T-cell (primary cell): ENCODE measurements at regions not wholly inside any gene's neighbourhood (a gene's known extent, or its start where the extent isn't known, plus 50 kb on each side); places are given as distances from the start of the nearest gene placed in this dataset.

Experiments used
- ATAC-seq, 4 experiments: fragments of 200-7000 bp in 3 of 4; fragments of 150-1000 bp in 1 of 4; cut with Tn5 transposase; replicated peaks in 1 of 4; 1 replicate in 3 of 4; 2 replicates in 1 of 4; pipeline ENCODE4 v1.10.0; 2021; ENCODE audit warnings: moderate library complexity in 3 of 4, mild to moderate bottlenecking in 2 of 4, moderate number of reproducible peaks in 1 of 4
- CTCF ChIA-PET, 2 donors: fragments of 300-600 bp; sonication (Branson Sonifier 250); formaldehyde crosslinking; loops; one replicate each; lab custom pipeline; 2022; ENCODE audit warnings: antibody characterized with exemption in 2 of 2; lab: Charles Lee
- POLR2A ChIA-PET, 2 donors: fragments of 300-600 bp; sonication (Branson Sonifier 250); formaldehyde crosslinking; loops; one replicate each; lab custom pipeline; 2022; ENCODE audit warnings: antibody characterized with exemption in 2 of 2; lab: Charles Lee
- DNase-seq, 35 experiments: peaks; one replicate each; pipeline versions ENCODE4 v3.0.0 to v3.0.0-alpha.2; 2013 to 2023
- H3K27ac ChIP-seq: one replicate; pipeline ENCODE4 v1.5.1; 2013; ENCODE audit warnings: low read length
- H3K27me3 ChIP-seq, 2 experiments: replicated peaks in 1 of 2; 1 replicate in 1 of 2; 2 replicates in 1 of 2; pipeline versions ENCODE4 v1.6.1 to v1.7.0; 2013; ENCODE audit warnings: low read length in 1 of 2, mixed read lengths in 1 of 2; ENCODE audit not compliant: control insufficient read depth in 2 of 2, insufficient read depth in 2 of 2; ENCODE audit errors: extremely low read depth in 1 of 2
- H3K36me3 ChIP-seq, 2 donors: 1 replicate in 1 of 2; 2 replicates in 1 of 2; pipeline versions ENCODE4 v1.6.1 to v1.7.0; 2013; ENCODE audit warnings: low read length in 1 of 2; ENCODE audit not compliant: control insufficient read depth in 2 of 2, insufficient read depth in 1 of 2; ENCODE audit errors: extremely low read depth in 1 of 2
- H3K4me1 ChIP-seq, 2 experiments: 1 replicate in 1 of 2; 2 replicates in 1 of 2; pipeline versions ENCODE4 v1.6.1 to v1.7.0; 2013; ENCODE audit warnings: low read length in 2 of 2, mixed read lengths in 1 of 2; ENCODE audit not compliant: insufficient read depth in 2 of 2, control insufficient read depth in 1 of 2; ENCODE audit errors: extremely low read depth in 1 of 2
- H3K4me3 ChIP-seq, 2 donors: 1 replicate in 1 of 2; 2 replicates in 1 of 2; pipeline versions ENCODE4 v1.5.1 to v1.7.0; 2013; ENCODE audit warnings: mild to moderate bottlenecking in 2 of 2, low read length in 1 of 2, moderate library complexity in 1 of 2; ENCODE audit not compliant: control insufficient read depth in 1 of 2; ENCODE audit errors: extremely low read depth in 1 of 2
- H3K9me3 ChIP-seq: 2 replicates; pipeline ENCODE4 v1.7.0; 2013
- H3K27ac Mint-ChIP-seq, 2 donors: one replicate each; pipeline ENCODE4 v1.8.0; 2020 to 2021; ENCODE audit warnings: mild to moderate bottlenecking in 2 of 2, mixed read lengths in 2 of 2
- H3K27me3 Mint-ChIP-seq, 2 donors: one replicate each; pipeline ENCODE4 v1.8.0; 2021 to 2022; ENCODE audit warnings: mixed read lengths in 2 of 2
- H3K36me3 Mint-ChIP-seq: one replicate; pipeline ENCODE4 v1.8.0; 2021; ENCODE audit warnings: mixed read lengths
- H3K4me1 Mint-ChIP-seq, 3 donors: one replicate each; pipeline ENCODE4 v1.8.0; 2020 to 2022; ENCODE audit warnings: mixed read lengths in 3 of 3, mild to moderate bottlenecking in 1 of 3
- H3K4me3 Mint-ChIP-seq, 3 donors: one replicate each; pipeline ENCODE4 v1.8.0; 2020 to 2022; ENCODE audit warnings: mild to moderate bottlenecking in 3 of 3, mixed read lengths in 3 of 3, moderate library complexity in 3 of 3
- H3K9me3 Mint-ChIP-seq, 3 donors: one replicate each; pipeline ENCODE4 v1.8.0; 2020 to 2022; ENCODE audit warnings: mixed read lengths in 3 of 3
- WGBS: methylation state at CpG from one replicate; pipeline ENCODE4 v1.1.5; 2013; ENCODE audit warnings: missing lambda C conversion rate; ENCODE audit not compliant: insufficient coverage; 5-methylcytosine and 5-hydroxymethylcytosine counted together

GRCh38 chr2:221309892-221310583 lies 262.1 kb downstream of the EPHA4 start:
- H3K27me3 Mint-ChIP-seq = no peaks in the 10 kb centered on the region
- Histone ChIP-seq H3K36me3 (no peaks in the 10 kb centered on the region), H3K4me3 (no peak overlapping the region), H3K9me3 (no peaks in the 10 kb centered on the region), H3K27me3 (no peaks in the 10 kb centered on the region), H3K27ac (no peak overlapping the region), H3K4me1 (peaks cover 0 to 9% of the 10 kb centered on the region in 2 experiments)
- no peaks in the 10 kb centered on the region for H3K9me3 Mint-ChIP-seq
- no peak overlapping the region for H3K27ac Mint-ChIP-seq
- 82% methylated on average over 3 of the region's 10 CpGs for WGBS
- POLR2A ChIA-PET = no interaction called here
- ATAC-seq (no peak), DNase-seq (no peak)
- H3K4me1 Mint-ChIP-seq = peaks cover 7 to 9% (median 7%) of the 10 kb centered on the region in 3 donors
- no peak overlapping the region for H3K4me3 Mint-ChIP-seq
- CTCF ChIA-PET = no interaction called here
- H3K36me3 Mint-ChIP-seq = no peaks in the 10 kb centered on the region

GRCh38 chr2:221310730-221311129 lies 261.4 kb downstream of the EPHA4 start:
- WGBS = no CpG with 5 or more reads among the region's 1 CpG
- no peaks in the 10 kb centered on the region for H3K27me3 Mint-ChIP-seq
- CTCF ChIA-PET = no interaction called here
- Histone ChIP-seq H3K4me1 (peaks cover 0 to 9% of the 10 kb centered on the region in 2 experiments), H3K9me3 (no peaks in the 10 kb centered on the region), H3K27ac (no peak overlapping the region), H3K4me3 (no peak overlapping the region), H3K27me3 (no peaks in the 10 kb centered on the region), H3K36me3 (no peaks in the 10 kb centered on the region)
- no peaks in the 10 kb centered on the region for H3K36me3 Mint-ChIP-seq
- H3K9me3 Mint-ChIP-seq = no peaks in the 10 kb centered on the region
- POLR2A ChIA-PET = no interaction called here
- peaks cover 7 to 9% (median 7%) of the 10 kb centered on the region in 3 donors for H3K4me1 Mint-ChIP-seq
- ATAC-seq (no peak), DNase-seq (no peak)
- H3K4me3 Mint-ChIP-seq = no peak overlapping the region
- no peak overlapping the region for H3K27ac Mint-ChIP-seq

- no peaks in the 10 kb centered on the region for H3K27me3 ChIP-seq
- Mint-ChIP-seq H3K4me3 (no peak overlapping the region), H3K27me3 (peaks cover 0 to 3% of the 10 kb centered on the region in 2 donors), H3K36me3 (no peaks in the 10 kb centered on the region), H3K9me3 (no peaks in the 10 kb centered on the region), H3K4me1 (peaks cover 7 to 9% (median 7%) of the 10 kb centered on the region in 3 donors), H3K27ac (no peak overlapping the region)
- H3K36me3 ChIP-seq = no peaks in the 10 kb centered on the region
- ATAC-seq (no peak), DNase-seq (no peak)
- POLR2A ChIA-PET = interaction anchor here in 1 of 2 donors (0.5 kb wide), 1 partner anchor 17 kb away, joined by 3 read pairs; no protein-coding TSS in a partner anchor
- CTCF ChIA-PET = no interaction called here
- H3K4me3 ChIP-seq = no peak overlapping the region
- H3K27ac ChIP-seq = no peak overlapping the region
- H3K4me1 ChIP-seq = peaks cover 0 to 9% of the 10 kb centered on the region in 2 experiments
- no peaks in the 10 kb centered on the region for H3K9me3 ChIP-seq
These were observed 259.5 kb downstream of the EPHA4 start for GRCh38 chr2:221312634-221313033.

- no CpG with 5 or more reads among the region's 2 CpGs for WGBS
- no peak for DNase-seq
- H3K27ac ChIP-seq = no peak overlapping the region
- H3K9me3 ChIP-seq = no peaks in the 10 kb centered on the region
- CTCF ChIA-PET = interaction anchor here in 1 of 2 donors (0.6 kb wide), 1 partner anchor 17 kb away, joined by 3 read pairs; no protein-coding TSS in a partner anchor
- no peaks in the 10 kb centered on the region for H3K27me3 ChIP-seq
- H3K4me1 ChIP-seq = peaks cover 0 to 9% of the 10 kb centered on the region in 2 experiments
- peaks cover 7 to 9% (median 7%) of the 10 kb centered on the region in 3 donors for H3K4me1 Mint-ChIP-seq
- no peaks in the 10 kb centered on the region for H3K36me3 ChIP-seq
- no peaks in the 10 kb centered on the region for H3K36me3 Mint-ChIP-seq
- no peak overlapping the region for H3K4me3 Mint-ChIP-seq
- H3K27ac Mint-ChIP-seq = no peak overlapping the region
- POLR2A ChIA-PET = interaction anchor here in 1 of 2 donors (0.6 kb wide), 1 partner anchor 10 kb away, joined by 5 read pairs; no protein-coding TSS in a partner anchor
- H3K27me3 Mint-ChIP-seq = peaks cover 10 to 12% of the 10 kb centered on the region in 2 donors
- no peak for ATAC-seq
- H3K4me3 ChIP-seq = no peak overlapping the region
- H3K9me3 Mint-ChIP-seq = no peaks in the 10 kb centered on the region
These were observed 257.3 kb downstream of the EPHA4 start for GRCh38 chr2:221314786-221315185.

GRCh38 chr2:221318376-221319130 lies 253.6 kb downstream of the EPHA4 start:
- Mint-ChIP-seq H3K36me3 (no peaks in the 10 kb centered on the region), H3K9me3 (no peaks in the 10 kb centered on the region)
- no CpG with 5 or more reads among the region's 3 CpGs for WGBS

GRCh38 chr2:221322741-221323140 lies 249.4 kb downstream of the EPHA4 start:
- Mint-ChIP-seq H3K27me3 (peaks cover 7 to 16% of the 10 kb centered on the region in 2 donors), H3K9me3 (peaks cover 0 to 3% (median 0%) of the 10 kb centered on the region in 3 donors), H3K4me3 (no peak overlapping the region), H3K27ac (no peak overlapping the region), H3K36me3 (no peaks in the 10 kb centered on the region), H3K4me1 (no peaks in the 10 kb centered on the region)
- CTCF ChIA-PET = no interaction called here
- POLR2A ChIA-PET = no interaction called here
- no peaks in the 10 kb centered on the region for H3K4me1 ChIP-seq
- H3K4me3 ChIP-seq = no peak overlapping the region
- DNase-seq = no peak
- H3K9me3 ChIP-seq = no peaks in the 10 kb centered on the region
- WGBS = no CpG with 5 or more reads among the region's 5 CpGs
- H3K27me3 ChIP-seq = no peaks in the 10 kb centered on the region
- H3K27ac ChIP-seq = no peak overlapping the region
- H3K36me3 ChIP-seq = no peaks in the 10 kb centered on the region
- no peak for ATAC-seq

More at GRCh38 chr2:221318376-221319130, 253.6 kb downstream of the EPHA4 start:
- Mint-ChIP-seq H3K27me3 (peaks cover 11 to 16% of the 10 kb centered on the region in 2 donors), H3K27ac (no peak overlapping the region), H3K4me3 (no peak overlapping the region), H3K4me1 (no peaks in the 10 kb centered on the region)
- Histone ChIP-seq H3K4me3 (no peak overlapping the region), H3K9me3 (no peaks in the 10 kb centered on the region), H3K4me1 (no peaks in the 10 kb centered on the region), H3K36me3 (no peaks in the 10 kb centered on the region), H3K27me3 (no peaks in the 10 kb centered on the region), H3K27ac (no peak overlapping the region)
- POLR2A ChIA-PET = no interaction called here
- CTCF ChIA-PET = no interaction called here
- no peak for ATAC-seq
- DNase-seq = no peak
